ENCODE measurements at regions not wholly inside any gene's neighbourhood (a gene's known extent, or its start where the extent isn't known, plus 50 kb on each side); places are given as distances from the start of the nearest gene placed in this dataset.
A peak's percentile ranks its signal among the peaks of the same experiment; 100 is the strongest.

DNA sequence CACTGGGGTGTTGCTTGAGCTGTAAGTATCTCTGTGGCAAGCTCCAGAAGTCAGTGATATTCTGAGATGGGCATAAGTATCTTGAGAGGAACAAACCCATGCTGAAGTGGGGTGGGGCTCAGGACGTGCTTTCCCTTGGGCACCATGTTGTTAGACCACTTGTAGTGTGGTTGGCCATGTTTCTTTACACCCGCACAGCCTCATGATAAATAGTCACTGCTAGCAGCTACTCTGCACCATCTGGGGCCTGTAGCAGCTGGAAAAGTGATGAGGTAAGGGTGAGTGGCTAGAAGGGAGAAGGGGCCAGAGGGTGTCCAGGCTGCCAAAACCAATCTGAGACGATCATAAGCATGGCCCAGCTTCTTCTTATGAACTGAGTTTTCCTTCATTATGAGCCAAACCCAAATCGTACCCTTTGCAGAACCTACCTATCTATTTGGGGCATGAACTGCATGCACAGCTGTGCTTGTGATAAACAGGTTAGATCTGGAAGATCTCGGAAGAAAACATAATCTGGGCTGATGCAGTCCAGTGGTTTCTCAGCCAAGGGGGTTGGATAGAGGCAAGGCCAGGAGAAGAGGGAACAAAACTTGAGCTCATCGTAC lies 91.9 kb upstream of the IRF2BP2 start:
- 17% methylated on average over 1 of the region's 6 CpGs for WGBS (ENCODE audit: insufficient coverage)
- DNase-seq = no peak
- H3K27ac ChIP-seq (ENCODE audit: low read length) = peak overlapping the region; percentile 83
- H3K9me3 ChIP-seq (replicated peaks; ENCODE audit: control insufficient read depth, low read depth, low read length) = no peaks in the 10 kb centered on the region
- peaks cover 46% of the 10 kb centered on the region for H3K4me1 ChIP-seq (ENCODE audit: control insufficient read depth, insufficient read depth, low read length)
- H3K4me3 ChIP-seq (ENCODE audit: low read length) = no peak overlapping the region
- no peaks in the 10 kb centered on the region for H3K36me3 ChIP-seq (ENCODE audit: control insufficient read depth, insufficient read depth, low read length)
- no peaks in the 10 kb centered on the region for H3K27me3 ChIP-seq (ENCODE audit: control insufficient read depth, insufficient read depth, low read length)

DNA sequence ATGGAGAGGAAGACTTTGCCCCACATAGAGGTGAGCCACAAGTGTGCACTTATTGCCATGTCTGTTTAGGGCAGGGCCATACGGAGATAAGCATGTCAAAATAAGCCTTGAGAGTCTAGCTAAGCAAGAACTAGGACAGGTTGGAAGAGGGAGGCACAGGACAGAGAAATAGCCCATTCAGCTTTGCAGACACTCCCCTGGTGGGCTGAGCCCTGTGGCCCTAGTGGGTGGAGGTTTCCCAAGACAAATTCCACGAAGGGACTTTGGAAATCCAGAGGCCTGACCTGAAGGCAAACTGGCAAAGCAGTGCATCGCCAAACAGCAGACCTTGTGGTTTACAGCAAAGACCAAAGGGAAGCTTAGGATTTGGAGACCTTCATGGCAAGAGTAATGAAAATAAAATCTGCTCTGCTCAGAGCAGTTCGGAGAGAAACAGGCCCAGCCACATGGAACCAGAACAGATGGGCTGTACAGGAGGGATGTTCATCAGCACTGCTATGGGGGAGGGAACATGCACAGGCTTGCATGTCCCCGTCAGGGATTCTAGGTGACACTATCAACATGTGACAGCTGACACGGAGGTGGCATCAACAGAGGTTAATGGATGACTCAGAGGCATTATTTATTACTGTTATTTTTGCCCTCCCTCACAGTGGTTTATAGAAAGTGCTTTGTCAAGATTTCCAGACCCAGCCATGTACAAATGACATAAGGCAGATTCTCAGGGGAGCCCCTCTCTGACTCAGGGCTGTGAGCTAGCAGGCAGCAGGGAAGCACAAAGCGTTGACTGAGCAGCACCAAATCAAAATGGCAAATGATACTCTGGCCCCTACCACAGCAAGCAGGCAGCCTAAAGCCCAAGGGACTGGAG lies 90.1 kb upstream of the IRF2BP2 start:
- H3K27ac ChIP-seq (ENCODE audit: low read length) = peak overlapping the region; percentile 57
- DNase-seq = peak; percentile 78
- H3K9me3 ChIP-seq (replicated peaks; ENCODE audit: control insufficient read depth, low read depth, low read length) = no peaks in the 10 kb centered on the region
- no peaks in the 10 kb centered on the region for H3K36me3 ChIP-seq (ENCODE audit: control insufficient read depth, insufficient read depth, low read length)
- H3K4me1 ChIP-seq (ENCODE audit: control insufficient read depth, insufficient read depth, low read length) = peaks cover 46% of the 10 kb centered on the region
- WGBS (ENCODE audit: insufficient coverage) = 57% methylated on average over 4 of the region's 7 CpGs
- H3K4me3 ChIP-seq (ENCODE audit: low read length) = no peak overlapping the region
- H3K27me3 ChIP-seq (ENCODE audit: control insufficient read depth, insufficient read depth, low read length) = no peaks in the 10 kb centered on the region

DNA sequence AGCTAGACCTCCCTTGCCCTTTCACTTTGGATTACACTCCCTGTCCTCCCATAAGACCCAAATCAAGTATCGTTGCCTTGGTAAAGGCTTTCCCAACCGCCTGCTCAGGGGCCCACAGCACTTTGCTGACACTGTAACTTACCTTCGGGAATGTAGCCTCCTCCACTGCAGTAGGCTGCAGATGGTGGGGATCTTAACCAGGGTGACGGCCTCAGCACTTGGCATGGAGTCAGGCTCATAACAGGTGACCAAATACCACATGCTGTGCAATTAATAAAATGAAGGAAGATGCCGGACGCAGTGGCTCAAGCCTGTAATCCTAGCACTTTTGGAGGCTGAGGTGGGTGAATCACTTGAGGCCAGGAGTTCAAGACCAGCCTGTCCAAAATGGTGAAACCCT lies 88.7 kb upstream of the IRF2BP2 start:
- 77% methylated on average over 3 of the region's 6 CpGs for WGBS (ENCODE audit: insufficient coverage)

DNA sequence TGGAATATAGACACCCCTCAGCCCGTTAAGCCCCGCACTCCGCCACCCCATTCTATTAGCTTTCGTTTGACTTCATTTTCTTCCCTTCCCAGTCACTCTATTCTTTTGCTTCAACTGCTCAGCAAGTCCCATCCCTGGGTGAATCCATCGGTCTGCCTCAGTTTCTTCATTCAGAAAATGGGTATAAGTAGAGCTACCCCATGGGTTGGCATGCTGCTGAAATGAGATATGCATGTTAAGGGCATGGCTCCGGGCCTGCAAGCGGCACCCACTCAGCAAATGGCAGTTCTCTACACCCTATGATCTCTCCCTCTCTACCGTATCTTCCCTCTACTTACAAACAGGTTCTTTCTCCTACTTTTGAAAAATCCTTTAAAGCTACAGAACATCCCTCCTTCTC lies 87.8 kb upstream of the IRF2BP2 start:
- Histone ChIP-seq H3K36me3 (ENCODE audit: control insufficient read depth, insufficient read depth, low read length) (no peaks in the 10 kb centered on the region), H3K9me3 (replicated peaks; ENCODE audit: control insufficient read depth, low read depth, low read length) (no peaks in the 10 kb centered on the region), H3K27me3 (ENCODE audit: control insufficient read depth, insufficient read depth, low read length) (no peaks in the 10 kb centered on the region), H3K4me3 (ENCODE audit: low read length) (no peak overlapping the region), H3K4me1 (ENCODE audit: control insufficient read depth, insufficient read depth, low read length) (peaks cover 39% of the 10 kb centered on the region), H3K27ac (ENCODE audit: low read length) (no peak overlapping the region)
- 85% methylated on average over 7 of the region's 8 CpGs for WGBS (ENCODE audit: insufficient coverage)
- DNase-seq = no peak

More for the DNA sequence above, 88.7 kb upstream of the IRF2BP2 start:
- peak; percentile 62 for DNase-seq
- H3K4me3 ChIP-seq (ENCODE audit: low read length) = no peak overlapping the region
- H3K4me1 ChIP-seq (ENCODE audit: control insufficient read depth, insufficient read depth, low read length) = peaks cover 46% of the 10 kb centered on the region
- H3K36me3 ChIP-seq (ENCODE audit: control insufficient read depth, insufficient read depth, low read length) = no peaks in the 10 kb centered on the region
- no peak overlapping the region for H3K27ac ChIP-seq (ENCODE audit: low read length)
- no peaks in the 10 kb centered on the region for H3K27me3 ChIP-seq (ENCODE audit: control insufficient read depth, insufficient read depth, low read length)
- H3K9me3 ChIP-seq (replicated peaks; ENCODE audit: control insufficient read depth, low read depth, low read length) = no peaks in the 10 kb centered on the region

DNA sequence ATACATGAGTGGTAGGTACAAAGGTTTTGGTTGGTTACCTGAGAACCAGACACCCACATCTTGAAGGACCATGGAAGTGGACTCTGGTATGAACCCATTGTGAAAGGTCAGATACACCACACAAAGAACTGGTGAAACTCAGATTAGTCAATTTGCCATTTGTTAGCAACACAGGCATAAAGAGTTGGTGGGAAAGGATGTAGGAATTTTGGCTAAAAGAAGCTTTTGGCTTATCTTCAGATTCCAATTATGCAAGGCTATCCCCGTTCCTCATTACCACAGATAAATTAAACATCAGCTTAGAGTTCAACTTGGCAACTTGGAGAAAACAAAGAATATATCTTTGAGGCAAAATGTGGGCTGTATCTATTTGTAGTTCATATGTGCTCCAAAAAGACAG lies 87.0 kb upstream of the IRF2BP2 start:
- peaks cover 41% of the 10 kb centered on the region for H3K4me1 ChIP-seq (ENCODE audit: control insufficient read depth, insufficient read depth, low read length)
- H3K27ac ChIP-seq (ENCODE audit: low read length) = no peak overlapping the region
- no CpG with 5 or more reads among the region's 1 CpG for WGBS (ENCODE audit: insufficient coverage)
- no peaks in the 10 kb centered on the region for H3K9me3 ChIP-seq (replicated peaks; ENCODE audit: control insufficient read depth, low read depth, low read length)
- DNase-seq = peak; percentile 35
- no peaks in the 10 kb centered on the region for H3K36me3 ChIP-seq (ENCODE audit: control insufficient read depth, insufficient read depth, low read length)
- no peak overlapping the region for H3K4me3 ChIP-seq (ENCODE audit: low read length)
- H3K27me3 ChIP-seq (ENCODE audit: control insufficient read depth, insufficient read depth, low read length) = no peaks in the 10 kb centered on the region

DNA sequence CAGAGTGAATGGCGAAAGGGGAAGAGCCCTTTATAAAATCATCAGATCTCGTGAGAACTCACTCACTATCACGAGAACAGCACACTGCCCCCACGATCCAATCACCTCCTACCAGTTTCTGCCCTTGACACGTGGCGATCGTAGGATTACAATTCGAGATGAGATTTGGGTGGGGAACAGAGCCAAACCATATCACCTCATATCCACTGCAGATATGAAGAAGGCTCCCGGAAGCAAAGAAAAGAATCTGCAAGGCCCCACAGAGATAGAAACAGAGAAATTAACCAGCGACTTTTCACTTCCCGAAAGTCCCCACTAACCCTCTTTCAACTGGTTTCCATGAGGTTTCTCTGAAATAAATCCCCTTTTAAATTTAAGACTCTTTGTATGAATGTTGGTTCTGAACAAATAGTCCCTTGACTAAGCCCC lies 86.2 kb upstream of the IRF2BP2 start:
- Histone ChIP-seq H3K9me3 (replicated peaks; ENCODE audit: control insufficient read depth, low read depth, low read length) (no peaks in the 10 kb centered on the region), H3K27me3 (ENCODE audit: control insufficient read depth, insufficient read depth, low read length) (no peaks in the 10 kb centered on the region), H3K4me3 (ENCODE audit: low read length) (no peak overlapping the region), H3K4me1 (ENCODE audit: control insufficient read depth, insufficient read depth, low read length) (peaks cover 35% of the 10 kb centered on the region), H3K36me3 (ENCODE audit: control insufficient read depth, insufficient read depth, low read length) (no peaks in the 10 kb centered on the region), H3K27ac (ENCODE audit: low read length) (no peak overlapping the region)
- DNase-seq = no peak
- no CpG with 5 or more reads among the region's 11 CpGs for whole genome bisulfite sequencing (ENCODE audit: insufficient coverage)

DNA sequence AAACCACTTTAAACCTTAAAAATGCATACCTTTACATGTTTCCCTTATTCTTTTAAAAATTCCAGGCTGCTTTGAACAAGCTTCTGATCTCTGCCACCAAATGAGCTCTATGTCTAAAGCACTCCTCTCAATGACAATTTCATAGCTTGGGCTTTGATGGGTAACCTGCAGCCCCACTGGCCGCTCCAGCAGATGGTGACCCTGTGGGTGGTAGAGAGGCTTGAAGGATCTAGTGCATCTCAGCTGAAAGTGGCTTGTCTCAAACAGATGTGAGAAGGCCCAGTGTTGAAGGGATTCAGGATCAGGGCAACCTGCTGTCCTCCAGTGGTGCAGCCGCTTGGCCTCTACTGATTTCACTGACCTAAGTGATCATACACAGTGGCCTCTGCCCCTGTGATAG lies 84.7 kb upstream of the IRF2BP2 start:
- DNase-seq = no peak
- no peaks in the 10 kb centered on the region for H3K9me3 ChIP-seq (replicated peaks; ENCODE audit: control insufficient read depth, low read depth, low read length)
- no peak overlapping the region for H3K4me3 ChIP-seq (ENCODE audit: low read length)
- H3K36me3 ChIP-seq (ENCODE audit: control insufficient read depth, insufficient read depth, low read length) = no peaks in the 10 kb centered on the region
- no peak overlapping the region for H3K27ac ChIP-seq (ENCODE audit: low read length)
- H3K27me3 ChIP-seq (ENCODE audit: control insufficient read depth, insufficient read depth, low read length) = no peaks in the 10 kb centered on the region
- 100% methylated on average over 2 of the region's 2 CpGs for WGBS (ENCODE audit: insufficient coverage)
- H3K4me1 ChIP-seq (ENCODE audit: control insufficient read depth, insufficient read depth, low read length) = peaks cover 26% of the 10 kb centered on the region

DNA sequence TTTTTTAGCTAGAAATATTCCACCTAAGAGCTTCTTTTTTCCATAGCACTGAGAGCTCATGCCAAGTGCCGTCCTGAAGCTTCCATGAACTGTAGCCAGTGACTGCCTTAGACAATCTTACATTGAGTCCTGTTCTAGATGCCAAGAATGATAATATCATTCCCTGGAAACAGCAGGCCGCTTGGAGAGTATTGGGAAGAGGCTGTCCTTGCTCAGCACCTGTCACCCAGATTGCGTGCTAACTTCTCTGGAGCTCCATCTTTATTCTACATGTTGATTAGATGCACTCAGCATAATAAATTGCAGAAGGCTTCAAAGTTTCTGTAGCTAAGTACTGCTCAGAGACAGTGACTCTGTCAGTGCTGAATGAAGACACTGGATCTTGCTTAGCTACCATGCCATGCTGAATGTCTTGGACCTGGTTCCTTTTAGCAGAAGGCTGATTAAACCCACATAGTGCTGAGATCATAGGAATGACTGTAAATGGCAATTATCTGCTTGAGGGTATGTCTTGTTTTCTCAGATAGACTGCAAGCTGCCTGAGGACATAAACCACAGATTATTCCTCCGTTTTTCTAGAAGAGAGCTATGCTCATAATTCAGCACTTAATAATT lies 83.1 kb upstream of the IRF2BP2 start:
- Histone ChIP-seq H3K27ac (ENCODE audit: low read length) (peak overlapping the region; percentile 49), H3K36me3 (ENCODE audit: control insufficient read depth, insufficient read depth, low read length) (no peaks in the 10 kb centered on the region), H3K27me3 (ENCODE audit: control insufficient read depth, insufficient read depth, low read length) (no peaks in the 10 kb centered on the region), H3K4me1 (ENCODE audit: control insufficient read depth, insufficient read depth, low read length) (peaks cover 13% of the 10 kb centered on the region), H3K9me3 (replicated peaks; ENCODE audit: control insufficient read depth, low read depth, low read length) (no peaks in the 10 kb centered on the region), H3K4me3 (ENCODE audit: low read length) (no peak overlapping the region)
- DNase-seq = peak; percentile 85
- 50% methylated on average over 2 of the region's 4 CpGs for WGBS (ENCODE audit: insufficient coverage)

DNA sequence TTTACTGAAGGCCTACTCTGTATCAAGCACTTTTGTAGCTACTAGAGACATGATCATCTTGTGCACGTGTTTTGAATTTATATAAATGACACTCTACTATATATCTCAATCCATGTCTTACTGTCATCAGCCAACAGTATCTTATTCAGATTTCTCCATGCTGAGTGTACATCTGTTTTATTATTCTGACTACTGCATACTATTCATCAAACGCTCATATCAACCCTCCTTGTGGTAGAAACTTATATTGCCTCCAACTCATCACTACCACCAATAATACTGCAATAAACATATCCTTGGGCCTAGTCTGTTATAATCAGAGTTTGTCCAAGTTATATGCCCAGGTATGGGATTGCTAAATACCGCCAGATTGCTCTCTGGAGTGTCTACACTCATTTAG lies 81.6 kb upstream of the IRF2BP2 start:
- H3K4me3 ChIP-seq (ENCODE audit: low read length) = no peak overlapping the region
- 100% methylated on average over 1 of the region's 3 CpGs for WGBS (ENCODE audit: insufficient coverage)

DNA sequence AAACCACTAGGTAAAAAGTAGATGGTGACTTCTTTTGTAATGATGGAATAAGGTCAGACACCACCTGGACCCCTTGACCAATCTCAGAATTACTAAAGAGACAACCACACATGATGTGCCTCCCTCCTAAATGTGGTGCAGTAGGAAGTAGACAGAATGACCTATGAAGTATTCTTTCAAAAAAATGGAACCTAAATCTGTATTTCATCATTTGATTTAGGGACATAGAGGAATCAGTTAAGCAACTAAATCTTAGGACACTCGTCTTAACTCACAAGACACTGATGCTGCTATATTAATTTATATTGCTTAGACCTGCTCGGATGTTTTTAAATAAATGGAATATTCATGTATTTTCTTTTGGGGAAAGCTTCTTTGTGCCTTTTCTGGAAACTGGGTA lies 80.9 kb upstream of the IRF2BP2 start:
- Histone ChIP-seq H3K27me3 (ENCODE audit: control insufficient read depth, insufficient read depth, low read length) (no peaks in the 10 kb centered on the region), H3K36me3 (ENCODE audit: control insufficient read depth, insufficient read depth, low read length) (no peaks in the 10 kb centered on the region), H3K4me1 (ENCODE audit: control insufficient read depth, insufficient read depth, low read length) (peaks cover 5% of the 10 kb centered on the region), H3K9me3 (replicated peaks; ENCODE audit: control insufficient read depth, low read depth, low read length) (no peaks in the 10 kb centered on the region), H3K4me3 (ENCODE audit: low read length) (no peak overlapping the region), H3K27ac (ENCODE audit: low read length) (no peak overlapping the region)
- no peak for DNase-seq
- WGBS (ENCODE audit: insufficient coverage) = no CpG with 5 or more reads among the region's 2 CpGs

More for the DNA sequence above, 81.6 kb upstream of the IRF2BP2 start:
- Histone ChIP-seq H3K27me3 (ENCODE audit: control insufficient read depth, insufficient read depth, low read length) (no peaks in the 10 kb centered on the region), H3K9me3 (replicated peaks; ENCODE audit: control insufficient read depth, low read depth, low read length) (no peaks in the 10 kb centered on the region), H3K36me3 (ENCODE audit: control insufficient read depth, insufficient read depth, low read length) (no peaks in the 10 kb centered on the region), H3K27ac (ENCODE audit: low read length) (no peak overlapping the region), H3K4me1 (ENCODE audit: control insufficient read depth, insufficient read depth, low read length) (peaks cover 5% of the 10 kb centered on the region)
- peak; percentile 40 for DNase-seq
